HG03045 (cell line): ENCODE measurements at regions not wholly inside any gene's neighbourhood (a gene's known extent, or its start where the extent isn't known, plus 50 kb on each side); places are given as distances from the start of the nearest gene placed in this dataset.
"Not testable (repeated sequence)": the region's sequence is repeated elsewhere in the genome, so short reads cannot be mapped to it uniquely, and the experiment has no call there.

ENCODE experiments used
- ATAC-seq: cut with Tn5 transposase; IDR thresholded peaks from one replicate; pipeline ENCODE4 v1.9.1; 2021; ENCODE audit warnings: mild to moderate bottlenecking, moderate library complexity; ENCODE audit not compliant: unreplicated experiment

GRCh38 chr10:120047926-120048325 lies 155.4 kb downstream of the SEC23IP start:
- ATAC-seq, result no peak

- ATAC-seq, result no peak
These were observed 155.9 kb downstream of the SEC23IP start for GRCh38 chr10:120048391-120048790.

DNA sequence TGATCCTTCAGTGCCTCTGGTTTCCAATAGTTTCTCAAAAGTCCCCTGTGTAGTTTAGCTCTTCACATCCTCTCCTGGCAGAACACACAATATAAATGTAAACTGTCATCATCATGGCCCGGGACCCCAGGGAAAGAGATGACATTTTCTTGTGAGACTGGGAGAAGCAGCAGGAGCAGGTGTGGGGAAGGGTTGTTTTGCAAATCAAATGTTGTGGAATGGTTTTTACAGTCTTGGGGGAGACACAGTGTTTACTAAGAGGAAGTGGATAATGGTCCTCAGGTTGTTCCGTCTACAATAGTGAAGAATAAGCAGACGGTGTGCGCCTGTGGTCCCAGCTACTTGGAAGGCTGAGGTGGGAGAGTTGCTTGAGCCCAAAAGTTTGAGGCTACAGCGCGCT lies 159.1 kb downstream of the SEC23IP start:
- no peak for ATAC-seq

DNA sequence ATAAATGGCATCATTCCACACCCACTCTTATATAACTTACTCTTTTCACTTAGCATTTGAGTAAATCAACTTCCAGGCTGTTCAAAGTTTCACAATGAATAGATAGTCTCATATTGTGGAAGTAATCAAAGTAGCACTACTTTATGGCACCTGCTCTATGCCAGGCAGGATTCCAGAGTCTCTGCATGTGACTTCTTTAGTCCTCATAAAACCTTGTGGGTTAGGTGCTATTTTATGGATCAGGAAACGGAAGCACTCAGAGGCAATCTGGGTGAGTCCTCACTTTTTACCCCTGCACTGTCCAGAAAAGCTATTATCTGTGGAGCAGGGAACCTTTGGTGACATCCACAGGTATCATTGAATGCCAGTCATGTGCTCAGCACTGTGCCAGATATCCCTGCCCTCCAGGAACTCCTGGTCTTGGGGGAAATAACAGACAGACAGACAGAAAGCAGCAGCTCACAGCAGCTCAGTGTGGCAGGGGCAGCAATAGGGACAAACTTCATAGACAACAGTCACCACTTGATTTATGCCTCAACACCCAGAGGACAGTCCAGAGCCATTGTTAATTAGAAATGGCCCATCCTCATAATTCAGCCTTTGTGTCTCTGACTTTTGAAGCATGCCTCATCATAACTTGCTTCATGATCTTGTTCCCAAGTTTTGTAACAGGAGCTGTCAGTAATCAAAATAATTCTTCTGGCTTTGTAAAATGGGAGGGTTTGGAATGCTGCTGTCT lies 160.6 kb downstream of the SEC23IP start:
- ATAC-seq, result no peak

- not testable (repeated sequence) for ATAC-seq
These were observed 167.3 kb downstream of the SEC23IP start for GRCh38 chr10:120059790-120060189.

DNA sequence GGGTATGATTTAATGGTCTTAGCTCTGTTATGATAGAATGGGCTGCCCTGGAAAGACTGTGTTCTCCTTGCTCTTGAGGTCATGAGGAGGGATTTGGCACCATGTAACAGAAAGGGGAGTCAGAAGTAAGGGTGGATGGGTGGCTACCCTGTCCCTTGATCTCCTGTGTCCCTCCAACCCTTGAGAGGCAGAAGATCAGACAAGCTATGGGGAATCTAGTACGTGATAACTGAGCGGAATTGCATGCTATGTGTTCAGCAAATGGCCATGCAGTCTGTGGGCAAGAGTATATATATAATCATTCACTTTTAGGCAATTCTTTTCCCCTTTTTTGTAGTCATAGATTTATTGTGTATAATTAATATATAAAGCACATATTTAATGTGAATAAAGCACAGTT lies 174.9 kb downstream of the SEC23IP start:
- ATAC-seq, result no peak

DNA sequence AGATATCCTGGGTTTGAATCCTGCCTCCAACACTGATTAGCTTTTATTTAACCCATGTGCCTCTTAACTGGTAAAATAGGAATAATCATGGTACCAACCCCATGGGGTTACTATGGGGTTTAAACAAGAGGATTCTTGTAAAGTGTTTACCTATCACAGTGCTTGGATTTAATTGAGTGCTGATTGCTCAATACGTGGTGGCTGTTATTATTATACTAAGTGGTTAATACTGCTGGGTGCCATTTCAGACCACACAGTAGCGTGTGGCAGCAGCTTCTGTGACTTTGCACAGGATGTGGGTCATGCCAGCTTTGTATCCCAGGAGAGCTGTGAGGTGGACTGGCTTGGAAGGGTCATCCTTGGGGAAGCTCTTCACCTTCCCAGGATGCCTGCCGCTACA lies 177.2 kb downstream of the SEC23IP start:
- no peak for ATAC-seq

DNA sequence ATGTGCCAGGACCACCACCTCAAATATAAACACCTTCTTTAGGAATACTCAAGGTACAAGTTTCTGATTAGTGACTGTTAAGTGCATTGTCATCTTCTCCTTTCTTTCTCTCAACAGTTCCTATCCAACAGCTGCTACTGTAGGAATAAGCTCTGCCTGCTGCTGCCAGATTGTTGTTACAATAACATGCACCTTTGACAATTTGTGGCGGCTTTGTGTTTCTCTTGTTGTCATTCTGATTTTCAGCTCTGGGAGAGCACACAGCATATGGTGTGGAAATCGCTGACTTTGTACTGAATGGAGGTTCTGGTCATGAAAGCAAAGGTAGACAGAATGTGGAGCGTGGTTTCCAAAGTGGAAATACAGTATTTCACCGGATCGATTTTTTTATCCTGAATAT lies 182.8 kb downstream of the SEC23IP start:
- ATAC-seq, result no peak

GRCh38 chr10:120076996-120077706 lies 184.6 kb downstream of the SEC23IP start:
- no peak for ATAC-seq

- no peak for ATAC-seq
These were observed 185.4 kb downstream of the SEC23IP start for GRCh38 chr10:120077707-120078492.

GRCh38 chr10:120085096-120085796 lies 192.7 kb downstream of the SEC23IP start:
- ATAC-seq, result no peak

DNA sequence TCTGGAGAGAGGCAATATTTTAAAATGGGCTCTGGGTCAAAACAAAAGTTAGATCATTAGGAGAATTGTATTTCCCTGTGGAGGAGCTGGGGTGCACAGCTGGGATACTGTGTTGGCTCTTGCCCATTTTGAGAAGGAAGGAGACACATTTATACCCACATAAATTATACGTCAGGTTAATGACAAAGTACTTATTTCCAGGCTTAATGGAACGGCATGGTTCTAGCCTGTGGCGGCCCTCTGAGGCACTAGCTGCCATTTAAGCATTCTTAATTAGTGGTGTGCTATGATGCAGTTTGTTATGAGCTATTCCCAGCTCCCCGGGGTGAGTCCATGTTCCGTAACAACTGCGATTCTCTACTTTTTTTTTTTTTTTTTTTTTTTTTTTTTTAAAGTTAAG lies 193.5 kb downstream of the SEC23IP start:
- no peak for ATAC-seq

GRCh38 chr10:120087109-120087508 lies 194.6 kb downstream of the SEC23IP start:
- ATAC-seq, result no peak

DNA sequence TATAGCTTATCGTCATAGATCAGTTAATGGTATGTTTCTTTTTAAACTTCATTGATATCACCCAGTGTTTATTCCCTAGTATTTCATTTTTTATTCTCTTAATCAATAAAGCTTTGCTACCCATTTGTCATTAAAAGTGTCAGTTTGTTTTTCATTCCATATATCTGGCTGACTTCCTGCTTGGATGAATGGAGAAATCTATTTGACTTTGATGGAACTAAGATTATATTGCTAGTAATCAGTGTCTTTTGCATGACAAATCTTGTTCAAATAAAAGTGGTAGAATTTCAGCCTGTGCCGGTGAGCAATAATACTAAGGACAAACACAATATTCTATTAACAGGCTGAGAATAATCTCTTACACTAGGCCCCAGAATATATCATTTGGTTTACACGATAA lies 203.3 kb downstream of the SEC23IP start:
- ATAC-seq, result no peak

GRCh38 chr10:120097766-120098165 lies 205.2 kb downstream of the SEC23IP start:
- ATAC-seq, result no peak

- ATAC-seq, result no peak
These were observed 205.9 kb downstream of the SEC23IP start for GRCh38 chr10:120098232-120098930.

- no peak for ATAC-seq
These were observed 211.4 kb downstream of the SEC23IP start for GRCh38 chr10:120103738-120104560.

- ATAC-seq, result no peak
These were observed 212.5 kb downstream of the SEC23IP start for GRCh38 chr10:120105001-120105400.

DNA sequence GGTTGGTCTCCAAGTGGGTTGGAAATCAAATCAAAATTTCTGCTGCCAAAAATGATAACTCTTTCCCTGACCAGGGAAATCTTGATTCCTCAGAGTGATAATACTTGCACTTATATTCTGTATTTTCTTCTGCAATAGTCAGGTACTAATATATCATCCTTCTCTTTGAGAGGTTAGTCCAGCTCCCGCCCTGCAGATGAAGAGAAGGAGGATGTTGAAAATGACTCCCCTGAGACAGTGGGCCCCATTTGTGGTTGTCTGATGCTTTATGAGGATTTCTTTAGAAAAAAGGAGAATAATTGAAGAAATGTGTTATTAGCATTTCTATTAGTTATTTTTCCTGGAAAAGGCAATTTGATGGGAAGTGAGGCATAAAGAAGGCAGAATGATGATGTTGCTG lies 213.0 kb downstream of the SEC23IP start:
- no peak for ATAC-seq

DNA sequence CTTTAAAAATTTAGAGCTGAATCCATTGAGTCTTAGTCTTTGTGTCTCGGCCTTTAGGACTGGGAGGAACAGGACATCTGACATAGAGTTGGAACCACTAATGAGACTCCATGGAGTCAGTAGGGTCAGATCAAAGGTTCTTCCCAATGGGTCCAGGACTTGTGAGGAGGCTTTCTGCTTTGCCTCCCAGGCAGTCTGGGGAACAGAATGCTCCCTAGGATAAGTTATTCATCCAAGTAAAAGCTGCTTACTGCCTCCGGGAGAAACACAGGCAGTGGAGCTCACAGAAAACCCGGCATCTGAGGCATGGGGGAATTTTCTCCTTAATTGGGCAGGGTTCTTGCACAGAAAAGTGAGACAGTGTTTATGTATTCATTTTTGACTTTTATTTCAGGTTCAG lies 216.4 kb downstream of the SEC23IP start:
- ATAC-seq, result no peak
